NCI-H2227 treated with DMSO at 0.1 percent for 48 hours (cell line): ENCODE measurements at regions not wholly inside any gene's neighbourhood (a gene's known extent, or its start where the extent isn't known, plus 50 kb on each side); places are given as distances from the start of the nearest gene placed in this dataset.

Experiments used
- DNase-seq: peaks from one replicate; lab custom pipeline; 2025; lab: John Stamatoyannopoulos, UW

- DNase-seq, result no peak
Observed at GRCh38 chrX:3780564-3780963, 67.1 kb upstream of the PRKX start.

- DNase-seq, result no peak
Observed at GRCh38 chrX:3779546-3779945, 66.1 kb upstream of the PRKX start.

- DNase-seq, result no peak
Observed at GRCh38 chrX:3777416-3777815, 64.0 kb upstream of the PRKX start.

GRCh38 chrX:3771766-3772165 is 58.3 kb upstream of the PRKX start:
- DNase-seq, result no peak

GRCh38 chrX:3768881-3769280 is 55.4 kb upstream of the PRKX start:
- DNase-seq, result no peak
